Kidney epithelial cell (primary cell): ENCODE measurements at regions not wholly inside any gene's neighbourhood (a gene's known extent, or its start where the extent isn't known, plus 50 kb on each side); places are given as distances from the start of the nearest gene placed in this dataset.

Experiments
- DNase-seq: peaks from one replicate; pipeline ENCODE4 v3.0.0-alpha.2; 2010; ENCODE audit warnings: low read depth
- H3K27me3 ChIP-seq: 2 replicates; pipeline ENCODE4 v1.6.0; 2011; ENCODE audit warnings: low read length; ENCODE audit not compliant: control insufficient read depth, insufficient read depth
- H3K36me3 ChIP-seq: 2 replicates; pipeline ENCODE4 v1.5.1; 2011; ENCODE audit warnings: low read length; ENCODE audit not compliant: control insufficient read depth, insufficient read depth
- H3K4me3 ChIP-seq: 2 replicates; pipeline ENCODE4 v1.5.1; 2011; ENCODE audit warnings: low read depth, mild to moderate bottlenecking, control low read depth, low read length
- TF ChIP-seq, protein P1 (sequence below): IDR thresholded peaks from 2 replicates; pipeline ENCODE4 v1.5.1; 2011; ENCODE audit warnings: mild to moderate bottlenecking, moderate library complexity, low read length, control low read depth, inconsistent platforms; ENCODE audit not compliant: insufficient read depth, poor library complexity, severe bottlenecking

DNA sequence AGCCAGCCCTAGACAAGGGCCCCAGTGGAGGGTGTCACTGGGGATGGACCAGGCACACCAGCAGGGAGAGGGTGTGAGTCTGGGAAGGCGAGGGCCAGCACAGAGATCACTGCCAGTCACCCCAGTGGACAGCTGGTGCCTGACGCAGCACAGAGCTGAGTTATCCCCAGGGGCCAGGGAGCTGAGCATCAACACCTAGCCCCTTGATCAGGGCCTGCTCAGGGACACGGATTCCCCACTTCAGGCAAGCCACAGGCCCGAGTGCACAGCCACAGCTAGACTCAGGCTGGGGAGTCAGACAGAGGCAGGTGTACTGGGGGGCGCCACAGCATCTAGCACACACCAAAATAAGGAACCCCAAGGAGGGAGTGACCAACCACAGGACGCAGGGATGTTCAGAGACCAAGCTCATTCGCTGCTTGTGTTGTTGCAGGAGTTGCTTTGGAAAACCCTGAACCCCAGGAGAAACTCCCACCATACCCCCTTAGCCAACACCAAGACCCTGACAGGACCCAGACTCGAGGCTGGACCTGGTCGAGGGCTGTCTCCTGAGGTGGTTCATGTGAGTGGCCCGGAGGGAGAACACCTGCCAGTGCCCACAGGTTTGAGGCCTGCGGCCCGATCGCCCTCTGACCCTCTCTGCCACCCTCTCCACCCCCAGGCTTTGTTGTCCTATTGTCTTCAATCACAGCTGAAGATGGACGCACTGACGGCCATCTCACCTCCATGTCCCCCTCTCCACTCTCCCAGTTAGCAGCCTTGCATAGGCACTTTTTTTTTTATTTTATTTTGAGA is 146.8 kb downstream of the TPRA1 start:
- no peak for DNase-seq
- H3K27me3 ChIP-seq: peaks cover 2% of the 10 kb centered on the region
- H3K4me3 ChIP-seq: no peak overlapping the region
- no peaks in the 10 kb centered on the region for H3K36me3 ChIP-seq
- TF ChIP-seq, protein P1, sequence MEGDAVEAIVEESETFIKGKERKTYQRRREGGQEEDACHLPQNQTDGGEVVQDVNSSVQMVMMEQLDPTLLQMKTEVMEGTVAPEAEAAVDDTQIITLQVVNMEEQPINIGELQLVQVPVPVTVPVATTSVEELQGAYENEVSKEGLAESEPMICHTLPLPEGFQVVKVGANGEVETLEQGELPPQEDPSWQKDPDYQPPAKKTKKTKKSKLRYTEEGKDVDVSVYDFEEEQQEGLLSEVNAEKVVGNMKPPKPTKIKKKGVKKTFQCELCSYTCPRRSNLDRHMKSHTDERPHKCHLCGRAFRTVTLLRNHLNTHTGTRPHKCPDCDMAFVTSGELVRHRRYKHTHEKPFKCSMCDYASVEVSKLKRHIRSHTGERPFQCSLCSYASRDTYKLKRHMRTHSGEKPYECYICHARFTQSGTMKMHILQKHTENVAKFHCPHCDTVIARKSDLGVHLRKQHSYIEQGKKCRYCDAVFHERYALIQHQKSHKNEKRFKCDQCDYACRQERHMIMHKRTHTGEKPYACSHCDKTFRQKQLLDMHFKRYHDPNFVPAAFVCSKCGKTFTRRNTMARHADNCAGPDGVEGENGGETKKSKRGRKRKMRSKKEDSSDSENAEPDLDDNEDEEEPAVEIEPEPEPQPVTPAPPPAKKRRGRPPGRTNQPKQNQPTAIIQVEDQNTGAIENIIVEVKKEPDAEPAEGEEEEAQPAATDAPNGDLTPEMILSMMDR: no peak

DNA sequence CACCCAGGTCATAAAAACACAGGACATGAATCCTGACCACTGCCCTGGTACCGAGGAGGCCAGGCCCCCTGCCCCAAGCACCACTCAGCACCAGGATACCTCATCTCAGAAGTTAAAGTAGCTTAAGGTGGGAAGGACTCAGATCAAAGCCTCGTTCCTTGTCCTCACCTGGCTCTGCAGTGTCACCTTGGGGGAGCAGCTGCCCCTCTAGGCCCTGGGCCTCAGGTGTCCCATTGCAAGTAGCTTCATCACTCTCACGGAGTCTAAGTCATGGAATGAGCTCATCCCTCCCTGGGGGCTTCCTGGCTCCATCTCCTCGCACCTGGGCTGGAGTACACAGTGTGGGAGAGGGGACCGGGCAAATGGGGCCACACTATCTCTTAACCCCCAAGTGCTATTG is 148.0 kb downstream of the TPRA1 start:
- no peak overlapping the region for H3K4me3 ChIP-seq
- peaks cover 2% of the 10 kb centered on the region for H3K27me3 ChIP-seq
- no peak for DNase-seq
- TF ChIP-seq, protein P1: no peak
- H3K36me3 ChIP-seq: no peaks in the 10 kb centered on the region

DNA sequence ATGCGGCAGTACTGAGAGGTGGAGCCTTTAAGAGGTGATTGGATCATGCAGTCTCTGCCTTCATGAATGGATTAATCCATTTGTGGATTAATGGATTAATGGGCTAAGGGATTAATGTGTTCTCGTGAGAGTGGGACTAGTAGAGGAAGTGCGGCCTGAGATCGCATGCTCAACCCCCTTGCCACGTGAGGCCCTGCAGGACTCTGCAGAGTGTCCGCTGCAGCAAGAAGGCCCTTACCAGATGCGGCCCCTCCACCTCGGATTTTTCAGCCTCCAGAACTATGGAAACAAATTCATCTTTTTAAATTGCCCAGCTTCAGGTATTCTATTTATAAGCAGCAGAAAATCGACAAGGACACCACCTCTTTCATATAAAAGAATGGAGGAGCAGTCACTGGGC is 148.8 kb downstream of the TPRA1 start:
- TF ChIP-seq, protein P1: no peak
- H3K36me3 ChIP-seq: no peaks in the 10 kb centered on the region
- peaks cover 2% of the 10 kb centered on the region for H3K27me3 ChIP-seq
- no peak for DNase-seq
- H3K4me3 ChIP-seq: no peak overlapping the region

DNA sequence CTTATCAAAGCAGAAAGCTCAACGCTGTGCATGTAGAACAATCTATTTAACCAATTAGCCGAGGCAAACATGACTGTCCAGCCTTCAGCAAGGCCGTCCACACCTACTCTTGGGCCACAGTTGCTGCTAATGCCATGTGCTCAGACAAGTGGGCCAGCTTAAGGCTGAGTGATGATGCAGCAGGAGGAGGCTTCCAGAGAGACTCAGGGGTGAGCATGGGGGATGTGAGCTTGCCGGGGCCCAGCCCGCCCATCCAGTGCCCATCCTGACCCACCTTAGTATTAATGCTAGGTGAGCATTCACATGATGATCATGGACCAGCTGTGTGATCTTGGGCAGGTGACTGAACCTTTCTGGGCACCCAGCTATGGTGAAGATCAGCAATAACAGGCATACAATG is 150.1 kb downstream of the TPRA1 start:
- DNase-seq: no peak
- Histone ChIP-seq H3K27me3 (peaks cover 2% of the 10 kb centered on the region), H3K4me3 (no peak overlapping the region), H3K36me3 (no peaks in the 10 kb centered on the region)
- TF ChIP-seq, protein P1: no peak

DNA sequence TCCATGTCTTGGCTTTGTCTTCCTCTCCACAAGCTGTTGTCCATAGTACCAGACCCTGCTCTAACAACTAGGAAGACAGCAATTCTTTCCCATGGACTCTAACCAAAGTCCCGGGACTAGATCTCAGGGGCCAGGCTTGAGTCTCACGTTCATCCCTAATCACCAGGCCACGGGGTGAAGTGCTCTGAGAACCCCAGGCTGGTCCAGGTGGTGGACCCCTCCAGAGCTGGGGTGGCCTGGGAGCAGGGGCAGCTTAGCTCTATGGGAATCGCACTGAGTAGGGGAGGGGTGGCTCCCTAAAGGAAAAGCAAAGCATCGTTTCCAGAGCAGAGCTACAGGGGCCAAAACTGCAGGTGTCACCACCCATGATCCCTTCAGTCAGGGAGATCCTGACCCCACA is 150.9 kb downstream of the TPRA1 start:
- Histone ChIP-seq H3K4me3 (no peak overlapping the region), H3K36me3 (no peaks in the 10 kb centered on the region), H3K27me3 (peaks cover 2% of the 10 kb centered on the region)
- no peak for DNase-seq
- TF ChIP-seq, protein P1: no peak

DNA sequence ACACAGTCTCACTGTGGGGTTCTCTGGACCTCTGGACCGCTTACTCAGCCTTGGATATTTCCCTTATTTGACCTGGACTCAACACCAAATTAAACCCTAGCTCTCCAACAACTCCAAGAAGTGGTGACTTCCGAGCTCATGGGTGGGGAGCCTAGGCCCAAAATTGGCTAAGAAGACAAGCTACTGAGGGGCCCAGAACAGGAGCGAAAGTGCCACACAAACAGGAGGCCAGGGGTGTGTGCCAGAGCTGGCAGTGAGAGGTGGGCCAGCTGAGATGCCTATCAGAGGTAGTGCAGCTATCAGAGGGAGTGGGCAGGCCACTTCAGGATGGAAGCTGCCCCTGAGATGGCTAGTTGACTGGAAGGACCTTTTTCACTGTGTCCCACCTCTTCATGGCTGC is 151.1 kb upstream of the PRR20G start:
- H3K27me3 ChIP-seq: peaks cover 2% of the 10 kb centered on the region
- TF ChIP-seq, protein P1: no peak

More for the DNA sequence above, 151.1 kb upstream of the PRR20G start:
- no peak overlapping the region for H3K4me3 ChIP-seq
- H3K36me3 ChIP-seq: no peaks in the 10 kb centered on the region
- no peak for DNase-seq
